Heart right ventricle (tissue), 16 donors: ENCODE measurements at regions not wholly inside any gene's neighbourhood (a gene's known extent, or its start where the extent isn't known, plus 50 kb on each side); places are given as distances from the start of the nearest gene placed in this dataset.

ENCODE experiments used
- ATAC-seq, 8 donors: fragments of 200-7000 bp; cut with Tn5 transposase; one replicate each; pipeline ENCODE4 v1.9.1; 2020; ENCODE audit warnings: mild to moderate bottlenecking in 8 of 8, moderate library complexity in 8 of 8, moderate number of reproducible peaks in 1 of 8
- DNase-seq, 2 donors: peaks; one replicate each; pipeline ENCODE4 v3.0.0-alpha.2; 2020
- H3K27ac ChIP-seq, 10 donors: fragments of 200-600 bp; sonication (generic) in 2 of 10; one replicate each; pipeline versions ENCODE4 v1.5.0 to v1.8.0; 2020 to 2022; ENCODE audit warnings: mild to moderate bottlenecking in 3 of 10
- H3K27me3 ChIP-seq, 7 donors: fragments of 200-600 bp; one replicate each; pipeline ENCODE4 v1.8.0; 2021 to 2022; ENCODE audit warnings: mild to moderate bottlenecking in 2 of 7
- H3K36me3 ChIP-seq, 9 donors: fragments of 200-600 bp; sonication (generic) in 1 of 9; one replicate each; pipeline versions ENCODE4 v1.5.0 to v1.8.0; 2020 to 2022; ENCODE audit warnings: mild to moderate bottlenecking in 2 of 9
- H3K4me1 ChIP-seq, 9 donors: fragments of 200-600 bp; sonication (generic) in 1 of 9; one replicate each; pipeline versions ENCODE4 v1.5.0 to v1.8.0; 2020 to 2022; ENCODE audit warnings: mild to moderate bottlenecking in 4 of 9
- H3K4me3 ChIP-seq, 10 donors: fragments of 200-600 bp; sonication (generic) in 2 of 10; one replicate each; pipeline versions ENCODE4 v1.5.0 to v1.8.0; 2020 to 2022; ENCODE audit warnings: mild to moderate bottlenecking in 7 of 10, moderate library complexity in 2 of 10
- H3K9me3 ChIP-seq, 11 donors: fragments of 200-600 bp in 10 of 11; sonication (generic) in 2 of 11; one replicate each; pipeline versions ENCODE4 v1.5.0 to v1.8.0; 2013 to 2022; ENCODE audit warnings: mild to moderate bottlenecking in 2 of 11, control low read depth in 1 of 11, moderate library complexity in 1 of 11
- CTCF ChIP-seq, 9 donors: fragments of 200-600 bp; sonication (generic) in 2 of 9; IDR thresholded peaks; one replicate each; pipeline versions ENCODE4 v1.5.0 to v1.8.0; 2021 to 2022; ENCODE audit warnings: antibody characterized with exemption in 9 of 9, mild to moderate bottlenecking in 5 of 9, moderate library complexity in 1 of 9
- WGBS, 2 donors: extraction: QIAGEN DNeasy Blood & Tissue Kit; methylation state at CpG; one replicate each; pipeline ENCODE4 v1.1.7; 2013; ENCODE audit warnings: inconsistent platforms in 1 of 2; 5-methylcytosine and 5-hydroxymethylcytosine counted together
- intact Hi-C, 10 donors: fragments of 100-400 bp; cut with DNase I; formaldehyde crosslinking; loops; one replicate each; pipeline versions ENCODE4 v1.11.1 to v1.14.2; 2022
- donor health status: Arrhythmogenic right ventricular cardiomyopathy.
- donor health status: ischemic (EF 13 %, LVEDD 7.1; RV severe dilation, severe dysfunction).
- donor health status: healthy with polysubstance abuse.
- donor health status: DM: no; HTN: yes; CAD: no.
- donor health status: DM: no; HTN: no; CAD: no.
- donor health status: ischemic (EF 25% LVEDD 6.9; RV normal size, moderate dysfunction).
- donor health status: ischemic (EF 25% LVEDD 5.7; RV mildly dilated, moderate dysfunction).
- donor health status: healthy.
- donor health status: DM: yes; HTN: yes; CAD: no.
- donor health status: Ischemic cardiomyopathy.
- donor health status: ischemic (EF 35%, LVEDD 5.7; RV mildly dilated, moderate dysfunction).
- donor health status: nonischemic (EF 11% LVEDD 7.7; RV severe dilation, severe dysfunction).
- donor health status: DM: yes; HTN: yes; CAD: no.
- donor health status: PGD.
- donor health status: ischemic (EF 29% LVEDD 5.4; RV normal size, mild dysfunction).
- donor health status: nonischemic (EF 23%, LVEDD 6.1; RV moderate dilation, normal function).

- no peaks in the 10 kb centered on the region for H3K27me3 ChIP-seq
- H3K4me1 ChIP-seq, result no peaks in the 10 kb centered on the region
- H3K9me3 ChIP-seq, result peaks cover 0 to 54% (median 20%) of the 10 kb centered on the region in 11 donors
- no peak for TF ChIP-seq CTCF (IDR thresholded peaks at IDR 0.05)
- ATAC-seq (no peak), DNase-seq (no peak)
- intact Hi-C loops, result no loop called here
- WGBS, 2 donors, result 87 to 94% methylated on average over 6 of the region's 6 CpGs
- no peaks in the 10 kb centered on the region for H3K36me3 ChIP-seq
- no peak overlapping the region for H3K4me3 ChIP-seq
- no peak overlapping the region for H3K27ac ChIP-seq
These were observed 233.3 kb upstream of the TAS2R1 start for GRCh38 chr5:9863486-9863885.

GRCh38 chr5:9861666-9862256 is 231.6 kb upstream of the TAS2R1 start:
- Histone ChIP-seq H3K4me3 (no peak overlapping the region), H3K9me3 (peaks cover 0 to 45% (median 25%) of the 10 kb centered on the region in 11 donors), H3K4me1 (no peaks in the 10 kb centered on the region), H3K27me3 (no peaks in the 10 kb centered on the region), H3K36me3 (no peaks in the 10 kb centered on the region), H3K27ac (no peak overlapping the region)
- TF ChIP-seq CTCF (IDR thresholded peaks at IDR 0.05), result no peak
- ATAC-seq (no peak), DNase-seq (no peak)
- intact Hi-C loops, result no loop called here
- 55 to 65% methylated on average over 8 of the region's 8 CpGs for WGBS, 2 donors

GRCh38 chr5:9859808-9860207 is 229.7 kb upstream of the TAS2R1 start:
- DNase-seq (no peak), ATAC-seq (no peak)
- peaks cover 0 to 32% (median 11%) of the 10 kb centered on the region in 11 donors for H3K9me3 ChIP-seq
- no peak for TF ChIP-seq CTCF (IDR thresholded peaks at IDR 0.05)
- WGBS, 2 donors, result 61 to 80% methylated on average over 1 of the region's 1 CpG
- H3K36me3 ChIP-seq, result no peaks in the 10 kb centered on the region
- H3K4me3 ChIP-seq, result no peak overlapping the region
- H3K27me3 ChIP-seq, result no peaks in the 10 kb centered on the region
- H3K4me1 ChIP-seq, result no peaks in the 10 kb centered on the region
- intact Hi-C loops, result no loop called here
- no peak overlapping the region for H3K27ac ChIP-seq

GRCh38 chr5:9858043-9858442 is 227.9 kb upstream of the TAS2R1 start:
- DNase-seq (no peak), ATAC-seq (no peak)
- Histone ChIP-seq H3K4me3 (no peak overlapping the region), H3K27me3 (no peaks in the 10 kb centered on the region), H3K36me3 (no peaks in the 10 kb centered on the region), H3K9me3 (peaks cover 0 to 21% (median 7%) of the 10 kb centered on the region in 11 donors), H3K27ac (no peak overlapping the region), H3K4me1 (no peaks in the 10 kb centered on the region)
- no peak for TF ChIP-seq CTCF (IDR thresholded peaks at IDR 0.05)
- intact Hi-C loops, result no loop called here
- 97% methylated on average over 3 of the region's 3 CpGs for WGBS, 2 donors
